WTC11 (cell line): ENCODE measurements at regions not wholly inside any gene's neighbourhood (a gene's known extent, or its start where the extent isn't known, plus 50 kb on each side); places are given as distances from the start of the nearest gene placed in this dataset.

Experiments
- ATAC-seq: fragments of 200-7000 bp; cut with Tn5 transposase; 2 replicates; pipeline ENCODE4 v1.10.0; 2021; ENCODE audit warnings: mild to moderate bottlenecking, moderate library complexity
- CTCF ChIA-PET: fragments of 300-600 bp; sonication (Branson Sonifier 250); formaldehyde crosslinking; loops from one replicate; lab custom pipeline; 2021; ENCODE audit warnings: antibody characterized with exemption; lab: Charles Lee
- POLR2A ChIA-PET: fragments of 350-600 bp; sonication (Branson Sonifier 250); formaldehyde crosslinking; loops from one replicate; lab custom pipeline; 2021; ENCODE audit warnings: antibody characterized with exemption; lab: Charles Lee
- DNase-seq: peaks from one replicate; pipeline ENCODE4 v3.0.0; 2021; ENCODE audit warnings: low spot score
- H3K27ac Mint-ChIP-seq: 2 replicates; pipeline ENCODE4 v1.8.0; 2021; ENCODE audit warnings: mixed read lengths
- H3K27me3 Mint-ChIP-seq: 2 replicates; pipeline ENCODE4 v1.8.0; 2021; ENCODE audit warnings: low read depth, mild to moderate bottlenecking, moderate library complexity, mixed read lengths
- H3K36me3 Mint-ChIP-seq: 2 replicates; pipeline ENCODE4 v1.8.0; 2021; ENCODE audit warnings: mixed read lengths
- H3K4me1 Mint-ChIP-seq: 2 replicates; pipeline ENCODE4 v1.8.0; 2022; ENCODE audit warnings: mixed read lengths
- H3K4me3 Mint-ChIP-seq: 2 replicates; pipeline ENCODE4 v1.8.0; 2021; ENCODE audit warnings: mild to moderate bottlenecking, moderate library complexity, mixed read lengths
- H3K9me3 Mint-ChIP-seq: 2 replicates; pipeline ENCODE4 v1.8.0; 2021; ENCODE audit warnings: mixed read lengths
- FOXP1 ChIP-seq: sonication (generic); formaldehyde crosslinking; IDR thresholded peaks from 2 replicates; pipeline ENCODE4 v1.8.0; 2022; ENCODE audit warnings: missing genetic modification reagents, mild to moderate bottlenecking, moderate library complexity, borderline replicate concordance
- JAZF1 ChIP-seq: fragments of 250-450 bp; sonication (Bioruptor Pico); IDR thresholded peaks from 2 replicates; pipeline ENCODE4 v1.9.0; 2021; ENCODE audit warnings: moderate library complexity, mild to moderate bottlenecking, inconsistent platforms
- NFE2L1 ChIP-seq: sonication (generic); formaldehyde crosslinking; IDR thresholded peaks from 2 replicates; pipeline ENCODE4 v1.8.1; 2023; ENCODE audit warnings: missing genetic modification reagents
- NFYB ChIP-seq: sonication (generic); formaldehyde crosslinking; conservative IDR thresholded peaks from 2 replicates; pipeline ENCODE4 v1.8.0; 2022; ENCODE audit warnings: low read depth, missing genetic modification reagents
- RELA ChIP-seq: sonication (generic); formaldehyde crosslinking; IDR thresholded peaks from 2 replicates; pipeline ENCODE4 v1.8.1; 2022; ENCODE audit warnings: missing genetic modification reagents, mild to moderate bottlenecking, borderline replicate concordance
- RORB ChIP-seq: fragments of 250-450 bp; sonication (Bioruptor Pico); IDR thresholded peaks from 2 replicates; pipeline ENCODE4 v1.9.0; 2021; ENCODE audit warnings: mild to moderate bottlenecking
- SP1 ChIP-seq: sonication (generic); formaldehyde crosslinking; conservative IDR thresholded peaks from 2 replicates; pipeline ENCODE4 v1.8.1; 2022; ENCODE audit warnings: missing genetic modification reagents
- TEAD1 ChIP-seq: sonication (generic); formaldehyde crosslinking; IDR thresholded peaks from 2 replicates; pipeline ENCODE4 v1.8.0; 2022; ENCODE audit warnings: mild to moderate bottlenecking, missing genetic modification reagents
- ZNF121 ChIP-seq: sonication (generic); formaldehyde crosslinking; IDR thresholded peaks from 2 replicates; pipeline ENCODE4 v1.8.0; 2023; ENCODE audit warnings: missing genetic modification reagents
- ZNF232 ChIP-seq: sonication (generic); formaldehyde crosslinking; IDR thresholded peaks from 2 replicates; pipeline ENCODE4 v1.8.0; 2022; ENCODE audit warnings: mild to moderate bottlenecking, missing genetic modification reagents
- ZNF416 ChIP-seq: fragments of 250-450 bp; sonication (Bioruptor Pico); IDR thresholded peaks from 2 replicates; pipeline ENCODE4 v1.9.0; 2021; ENCODE audit warnings: mild to moderate bottlenecking, inconsistent platforms
- ZNF423 ChIP-seq: fragments of 250-450 bp; sonication (Bioruptor Pico); IDR thresholded peaks from 2 replicates; pipeline ENCODE4 v2.1.2; 2022; ENCODE audit warnings: mild to moderate bottlenecking, moderate library complexity
- TF ChIP-seq, protein P1 (sequence below): sonication (generic); formaldehyde crosslinking; conservative IDR thresholded peaks from 2 replicates; pipeline ENCODE4 v1.8.1; 2023; ENCODE audit warnings: mild to moderate bottlenecking, low read depth, missing genetic modification reagents, moderate library complexity
- TF ChIP-seq, protein P2 (sequence below): sonication (generic); formaldehyde crosslinking; IDR thresholded peaks from 2 replicates; pipeline ENCODE4 v1.8.1; 2022; ENCODE audit warnings: mild to moderate bottlenecking, moderate library complexity, missing genetic modification reagents
- TF ChIP-seq, protein P3 (sequence below): sonication (generic); formaldehyde crosslinking; IDR thresholded peaks from 2 replicates; pipeline ENCODE4 v1.8.1; 2023; ENCODE audit warnings: mild to moderate bottlenecking, missing genetic modification reagents
- TF ChIP-seq, protein P4 (sequence below): sonication (generic); formaldehyde crosslinking; IDR thresholded peaks from 2 replicates; pipeline ENCODE4 v1.8.0; 2022; ENCODE audit warnings: mild to moderate bottlenecking, missing genetic modification reagents
- TF ChIP-seq, protein P5 (sequence below): sonication (generic); formaldehyde crosslinking; IDR thresholded peaks from 2 replicates; pipeline ENCODE4 v1.8.1; 2022; ENCODE audit warnings: low read depth, missing genetic modification reagents, borderline replicate concordance
- TF ChIP-seq, protein P6 (sequence below): fragments of 250-450 bp; sonication (Bioruptor Pico); IDR thresholded peaks from 2 replicates; pipeline ENCODE4 v1.8.0; 2021; ENCODE audit warnings: mild to moderate bottlenecking
- TF ChIP-seq, protein P7 (sequence below): sonication (generic); formaldehyde crosslinking; IDR thresholded peaks from 2 replicates; pipeline ENCODE4 v1.8.1; 2023; ENCODE audit warnings: mild to moderate bottlenecking, missing genetic modification reagents, moderate library complexity
- TF ChIP-seq, protein P8 (sequence below): fragments of 200-600 bp; IDR thresholded peaks from 2 replicates; pipeline ENCODE4 v1.8.0; 2022; ENCODE audit warnings: antibody characterized with exemption

DNA sequence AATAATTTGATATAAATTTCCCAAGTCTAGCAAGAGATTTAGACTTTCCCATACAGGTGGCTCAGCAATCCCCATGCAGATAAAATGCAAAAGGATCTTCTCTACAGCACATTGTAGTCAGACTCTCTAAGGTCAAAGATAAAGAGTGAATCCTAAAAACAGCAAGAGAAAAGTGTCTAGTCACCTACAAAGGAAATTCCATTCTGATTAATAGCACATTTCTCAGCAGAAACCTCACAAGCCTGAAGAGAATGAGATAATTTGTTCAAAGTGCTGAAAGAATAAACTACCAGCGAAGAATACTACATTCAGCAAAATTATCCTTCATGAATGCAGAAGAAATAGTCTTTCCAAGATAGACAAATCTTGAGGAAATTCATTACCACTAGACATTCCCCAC lies 493.3 kb downstream of the PRELID2 start:
- H3K4me1 Mint-ChIP-seq = no peaks in the 10 kb centered on the region
- CTCF ChIA-PET = no interaction called here
- H3K27me3 Mint-ChIP-seq = no peaks in the 10 kb centered on the region; the same call in 1 of the 2 replicates
- ATAC-seq (no peak), DNase-seq (no peak)
- TF ChIP-seq TEAD1 = no peak
- TF ChIP-seq, protein P1, sequence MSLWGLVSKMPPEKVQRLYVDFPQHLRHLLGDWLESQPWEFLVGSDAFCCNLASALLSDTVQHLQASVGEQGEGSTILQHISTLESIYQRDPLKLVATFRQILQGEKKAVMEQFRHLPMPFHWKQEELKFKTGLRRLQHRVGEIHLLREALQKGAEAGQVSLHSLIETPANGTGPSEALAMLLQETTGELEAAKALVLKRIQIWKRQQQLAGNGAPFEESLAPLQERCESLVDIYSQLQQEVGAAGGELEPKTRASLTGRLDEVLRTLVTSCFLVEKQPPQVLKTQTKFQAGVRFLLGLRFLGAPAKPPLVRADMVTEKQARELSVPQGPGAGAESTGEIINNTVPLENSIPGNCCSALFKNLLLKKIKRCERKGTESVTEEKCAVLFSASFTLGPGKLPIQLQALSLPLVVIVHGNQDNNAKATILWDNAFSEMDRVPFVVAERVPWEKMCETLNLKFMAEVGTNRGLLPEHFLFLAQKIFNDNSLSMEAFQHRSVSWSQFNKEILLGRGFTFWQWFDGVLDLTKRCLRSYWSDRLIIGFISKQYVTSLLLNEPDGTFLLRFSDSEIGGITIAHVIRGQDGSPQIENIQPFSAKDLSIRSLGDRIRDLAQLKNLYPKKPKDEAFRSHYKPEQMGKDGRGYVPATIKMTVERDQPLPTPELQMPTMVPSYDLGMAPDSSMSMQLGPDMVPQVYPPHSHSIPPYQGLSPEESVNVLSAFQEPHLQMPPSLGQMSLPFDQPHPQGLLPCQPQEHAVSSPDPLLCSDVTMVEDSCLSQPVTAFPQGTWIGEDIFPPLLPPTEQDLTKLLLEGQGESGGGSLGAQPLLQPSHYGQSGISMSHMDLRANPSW = no peak
- no peak for TF ChIP-seq ZNF423 (CRISPR knock-in tag)
- TF ChIP-seq ZNF121 (CRISPR knock-in tag) = no peak
- TF ChIP-seq, protein P2, sequence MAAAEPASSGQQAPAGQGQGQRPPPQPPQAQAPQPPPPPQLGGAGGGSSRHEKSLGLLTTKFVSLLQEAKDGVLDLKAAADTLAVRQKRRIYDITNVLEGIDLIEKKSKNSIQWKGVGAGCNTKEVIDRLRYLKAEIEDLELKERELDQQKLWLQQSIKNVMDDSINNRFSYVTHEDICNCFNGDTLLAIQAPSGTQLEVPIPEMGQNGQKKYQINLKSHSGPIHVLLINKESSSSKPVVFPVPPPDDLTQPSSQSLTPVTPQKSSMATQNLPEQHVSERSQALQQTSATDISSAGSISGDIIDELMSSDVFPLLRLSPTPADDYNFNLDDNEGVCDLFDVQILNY (CRISPR knock-in tag) = no peak
- TF ChIP-seq JAZF1 (CRISPR knock-in tag) = no peak
- TF ChIP-seq NFYB (CRISPR knock-in tag) = no peak
- TF ChIP-seq NFE2L1 (CRISPR knock-in tag) = no peak
- TF ChIP-seq, protein P3, sequence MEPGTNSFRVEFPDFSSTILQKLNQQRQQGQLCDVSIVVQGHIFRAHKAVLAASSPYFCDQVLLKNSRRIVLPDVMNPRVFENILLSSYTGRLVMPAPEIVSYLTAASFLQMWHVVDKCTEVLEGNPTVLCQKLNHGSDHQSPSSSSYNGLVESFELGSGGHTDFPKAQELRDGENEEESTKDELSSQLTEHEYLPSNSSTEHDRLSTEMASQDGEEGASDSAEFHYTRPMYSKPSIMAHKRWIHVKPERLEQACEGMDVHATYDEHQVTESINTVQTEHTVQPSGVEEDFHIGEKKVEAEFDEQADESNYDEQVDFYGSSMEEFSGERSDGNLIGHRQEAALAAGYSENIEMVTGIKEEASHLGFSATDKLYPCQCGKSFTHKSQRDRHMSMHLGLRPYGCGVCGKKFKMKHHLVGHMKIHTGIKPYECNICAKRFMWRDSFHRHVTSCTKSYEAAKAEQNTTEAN (CRISPR knock-in tag) = no peak
- no peak for TF ChIP-seq ZNF232 (CRISPR knock-in tag)
- POLR2A ChIA-PET = no interaction called here
- no peaks in the 10 kb centered on the region for H3K36me3 Mint-ChIP-seq
- no peak overlapping the region for H3K27ac Mint-ChIP-seq
- H3K9me3 Mint-ChIP-seq = peaks cover 12% of the 10 kb centered on the region; the same call in 1 of the 2 replicates
- no peak overlapping the region for H3K4me3 Mint-ChIP-seq

DNA sequence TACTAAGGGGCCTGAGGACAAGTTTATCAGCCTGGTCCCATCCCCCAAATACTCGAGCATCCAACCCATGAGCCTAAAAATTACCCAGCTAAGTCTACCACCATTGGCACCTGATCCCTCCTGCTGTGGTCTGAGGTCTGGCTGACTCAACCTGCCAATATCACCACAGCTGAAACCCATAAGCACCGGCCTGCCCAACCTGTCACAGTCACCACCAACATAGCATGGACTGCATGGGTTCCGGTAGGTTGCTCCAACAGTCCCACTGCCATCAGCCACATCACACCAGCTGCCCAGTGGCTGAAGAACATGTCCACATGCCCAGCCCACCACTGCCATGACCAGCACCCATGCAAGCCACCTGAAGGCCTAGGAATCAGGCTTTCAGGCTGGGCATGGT lies 495.0 kb downstream of the PRELID2 start:
- POLR2A ChIA-PET = interaction anchor here (0.6 kb wide), 1 partner anchor 37 kb away, joined by 3 read pairs; no protein-coding TSS in a partner anchor
- CTCF ChIA-PET = no interaction called here
- no peak overlapping the region for H3K4me3 Mint-ChIP-seq
- DNase-seq = no peak
- H3K36me3 Mint-ChIP-seq = peaks cover 4% of the 10 kb centered on the region; the same call in 1 of the 2 replicates
- TF ChIP-seq, protein P4, sequence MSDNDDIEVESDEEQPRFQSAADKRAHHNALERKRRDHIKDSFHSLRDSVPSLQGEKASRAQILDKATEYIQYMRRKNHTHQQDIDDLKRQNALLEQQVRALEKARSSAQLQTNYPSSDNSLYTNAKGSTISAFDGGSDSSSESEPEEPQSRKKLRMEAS (CRISPR knock-in tag) = no peak
- TF ChIP-seq FOXP1 (CRISPR knock-in tag) = no peak
- TF ChIP-seq, protein P5, sequence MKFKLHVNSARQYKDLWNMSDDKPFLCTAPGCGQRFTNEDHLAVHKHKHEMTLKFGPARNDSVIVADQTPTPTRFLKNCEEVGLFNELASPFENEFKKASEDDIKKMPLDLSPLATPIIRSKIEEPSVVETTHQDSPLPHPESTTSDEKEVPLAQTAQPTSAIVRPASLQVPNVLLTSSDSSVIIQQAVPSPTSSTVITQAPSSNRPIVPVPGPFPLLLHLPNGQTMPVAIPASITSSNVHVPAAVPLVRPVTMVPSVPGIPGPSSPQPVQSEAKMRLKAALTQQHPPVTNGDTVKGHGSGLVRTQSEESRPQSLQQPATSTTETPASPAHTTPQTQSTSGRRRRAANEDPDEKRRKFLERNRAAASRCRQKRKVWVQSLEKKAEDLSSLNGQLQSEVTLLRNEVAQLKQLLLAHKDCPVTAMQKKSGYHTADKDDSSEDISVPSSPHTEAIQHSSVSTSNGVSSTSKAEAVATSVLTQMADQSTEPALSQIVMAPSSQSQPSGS (CRISPR knock-in tag) = no peak
- no peak for TF ChIP-seq SP1
- TF ChIP-seq, protein P6, sequence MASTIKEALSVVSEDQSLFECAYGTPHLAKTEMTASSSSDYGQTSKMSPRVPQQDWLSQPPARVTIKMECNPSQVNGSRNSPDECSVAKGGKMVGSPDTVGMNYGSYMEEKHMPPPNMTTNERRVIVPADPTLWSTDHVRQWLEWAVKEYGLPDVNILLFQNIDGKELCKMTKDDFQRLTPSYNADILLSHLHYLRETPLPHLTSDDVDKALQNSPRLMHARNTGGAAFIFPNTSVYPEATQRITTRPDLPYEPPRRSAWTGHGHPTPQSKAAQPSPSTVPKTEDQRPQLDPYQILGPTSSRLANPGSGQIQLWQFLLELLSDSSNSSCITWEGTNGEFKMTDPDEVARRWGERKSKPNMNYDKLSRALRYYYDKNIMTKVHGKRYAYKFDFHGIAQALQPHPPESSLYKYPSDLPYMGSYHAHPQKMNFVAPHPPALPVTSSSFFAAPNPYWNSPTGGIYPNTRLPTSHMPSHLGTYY (CRISPR knock-in tag) = no peak
- no peak for TF ChIP-seq TEAD1
- TF ChIP-seq, protein P7, sequence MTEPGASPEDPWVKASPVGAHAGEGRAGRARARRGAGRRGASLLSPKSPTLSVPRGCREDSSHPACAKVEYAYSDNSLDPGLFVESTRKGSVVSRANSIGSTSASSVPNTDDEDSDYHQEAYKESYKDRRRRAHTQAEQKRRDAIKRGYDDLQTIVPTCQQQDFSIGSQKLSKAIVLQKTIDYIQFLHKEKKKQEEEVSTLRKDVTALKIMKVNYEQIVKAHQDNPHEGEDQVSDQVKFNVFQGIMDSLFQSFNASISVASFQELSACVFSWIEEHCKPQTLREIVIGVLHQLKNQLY = no peak
- TF ChIP-seq RORB = no peak
- no peak for TF ChIP-seq ZNF232 (CRISPR knock-in tag)
- TF ChIP-seq, protein P8, sequence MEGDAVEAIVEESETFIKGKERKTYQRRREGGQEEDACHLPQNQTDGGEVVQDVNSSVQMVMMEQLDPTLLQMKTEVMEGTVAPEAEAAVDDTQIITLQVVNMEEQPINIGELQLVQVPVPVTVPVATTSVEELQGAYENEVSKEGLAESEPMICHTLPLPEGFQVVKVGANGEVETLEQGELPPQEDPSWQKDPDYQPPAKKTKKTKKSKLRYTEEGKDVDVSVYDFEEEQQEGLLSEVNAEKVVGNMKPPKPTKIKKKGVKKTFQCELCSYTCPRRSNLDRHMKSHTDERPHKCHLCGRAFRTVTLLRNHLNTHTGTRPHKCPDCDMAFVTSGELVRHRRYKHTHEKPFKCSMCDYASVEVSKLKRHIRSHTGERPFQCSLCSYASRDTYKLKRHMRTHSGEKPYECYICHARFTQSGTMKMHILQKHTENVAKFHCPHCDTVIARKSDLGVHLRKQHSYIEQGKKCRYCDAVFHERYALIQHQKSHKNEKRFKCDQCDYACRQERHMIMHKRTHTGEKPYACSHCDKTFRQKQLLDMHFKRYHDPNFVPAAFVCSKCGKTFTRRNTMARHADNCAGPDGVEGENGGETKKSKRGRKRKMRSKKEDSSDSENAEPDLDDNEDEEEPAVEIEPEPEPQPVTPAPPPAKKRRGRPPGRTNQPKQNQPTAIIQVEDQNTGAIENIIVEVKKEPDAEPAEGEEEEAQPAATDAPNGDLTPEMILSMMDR = no peak
- TF ChIP-seq ZNF416 (CRISPR knock-in tag) = no peak
- TF ChIP-seq ZNF423 (CRISPR knock-in tag) = no peak
- TF ChIP-seq RELA (CRISPR knock-in tag) = no peak
- peaks cover 17% of the 10 kb centered on the region for H3K9me3 Mint-ChIP-seq
- no peaks in the 10 kb centered on the region; the same call in 1 of the 2 replicates for H3K27me3 Mint-ChIP-seq
- no peak for ATAC-seq
- no peak overlapping the region for H3K27ac Mint-ChIP-seq
- H3K4me1 Mint-ChIP-seq = no peaks in the 10 kb centered on the region
